Lower leg skin (tissue), 3 donors: ENCODE measurements at regions not wholly inside any gene's neighbourhood (a gene's known extent, or its start where the extent isn't known, plus 50 kb on each side); places are given as distances from the start of the nearest gene placed in this dataset.

Experiments
- CTCF ChIP-seq, 3 donors: fragments of 450-650 bp; IDR thresholded peaks; one replicate each; pipeline ENCODE4 v1.5.1; 2016; ENCODE audit warnings: antibody characterized with exemption in 3 of 3, mild to moderate bottlenecking in 3 of 3, moderate library complexity in 2 of 3
- POLR2A ChIP-seq, 2 donors: fragments of 450-650 bp; IDR thresholded peaks; one replicate each; pipeline ENCODE4 v1.6.1; 2016 to 2017; ENCODE audit warnings: antibody characterized with exemption in 2 of 2, mild to moderate bottlenecking in 1 of 2, moderate library complexity in 1 of 2

- no peak for TF ChIP-seq CTCF (IDR thresholded peaks at IDR 0.05)
- no peak for TF ChIP-seq POLR2A (IDR thresholded peaks at IDR 0.05)
Measured at GRCh38 chr2:145199042-145199441, 679.1 kb upstream of the ZEB2 start.
